ENCODE measurements at regions not wholly inside any gene's neighbourhood (a gene's known extent, or its start where the extent isn't known, plus 50 kb on each side); places are given as distances from the start of the nearest gene placed in this dataset.

DNA sequence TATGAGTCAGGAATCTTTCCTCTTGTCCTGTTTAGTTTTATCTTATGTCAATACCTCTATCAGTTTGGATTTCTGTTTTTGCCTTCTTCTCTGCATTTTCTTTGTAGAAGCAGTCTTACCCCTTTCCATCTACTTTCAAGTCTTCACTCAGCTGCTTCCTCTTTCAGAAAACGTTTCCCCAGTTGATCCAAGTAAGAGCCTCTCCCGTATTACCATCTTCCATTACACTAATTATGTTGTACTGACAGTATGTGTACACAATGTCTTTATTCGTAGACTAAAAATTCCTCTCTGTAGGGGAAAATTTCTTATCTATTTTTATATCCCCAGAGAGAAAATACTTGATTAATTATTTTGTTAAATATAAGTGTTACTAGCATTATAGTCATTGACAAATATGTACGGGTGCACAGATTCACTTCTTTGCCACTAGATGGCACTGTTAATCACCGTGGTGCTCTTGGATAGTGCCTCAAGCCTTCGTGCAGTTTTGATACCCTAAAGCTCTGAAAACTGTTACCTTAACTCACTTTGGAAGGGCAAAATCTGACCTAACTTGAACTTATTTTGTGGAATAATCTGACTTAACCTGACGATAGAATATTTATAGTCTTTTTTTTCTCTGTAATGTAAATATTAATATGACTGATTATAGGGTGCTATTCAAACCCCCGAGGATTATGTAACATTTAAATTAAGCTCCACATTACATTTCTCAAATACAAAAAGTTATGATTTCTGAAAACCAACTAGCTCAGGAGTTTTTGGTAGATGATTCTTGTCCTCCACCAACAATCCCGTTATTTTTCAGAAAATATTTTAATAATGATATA, 74.2 kb upstream of the POU1F1 start:
- Histone ChIP-seq H3K27me3 (no peaks in the 10 kb centered on the region), H3K27ac (no peak overlapping the region), H3K4me1 (peaks cover 8% of the 10 kb centered on the region), H3K36me3 (replicated peaks in 1 of 2; ENCODE audit: insufficient read depth in 1 of 2, low read depth in 2 of 2) (no peaks in the 10 kb centered on the region), H3K4me3 (no peak overlapping the region), H3K9me3 (no peaks in the 10 kb centered on the region)
- peak; percentile 70 to 95 (median 85) for TF ChIP-seq CTCF (IDR thresholded peaks at IDR 0.05)
- no peak for TF ChIP-seq POLR2A (IDR thresholded peaks at IDR 0.05)
- DNase-seq = peak in 3 of 4 donors; percentile 19 to 46 (median 39)
- intact Hi-C loops (cut with DNase I) = no loop called here
- WGBS, 2 donors = 12 to 16% methylated on average over 8 to 9 of the region's 9 CpGs
- ATAC-seq = peak; percentile 92

DNA sequence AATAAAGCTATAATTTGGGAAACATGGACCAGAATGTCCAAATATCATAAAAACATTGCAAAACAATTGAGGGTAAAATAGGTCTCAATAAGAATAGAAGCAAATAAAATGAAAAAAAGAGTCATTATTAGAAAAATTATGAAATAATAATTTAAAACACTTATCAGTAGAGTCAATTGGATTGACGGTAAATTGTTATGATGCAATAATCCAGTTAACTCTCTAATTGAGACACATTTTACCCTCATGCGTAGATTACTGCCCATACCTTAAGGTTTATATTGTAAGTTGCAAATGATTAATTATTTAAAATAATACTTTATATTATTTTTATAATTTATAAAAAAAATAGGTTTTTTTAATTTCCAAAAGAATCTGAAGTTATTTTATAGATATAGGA, 73.4 kb upstream of the POU1F1 start:
- H3K27me3 ChIP-seq = no peaks in the 10 kb centered on the region
- 78 to 82% methylated on average over 2 of the region's 2 CpGs for WGBS, 2 donors
- peaks cover 8% of the 10 kb centered on the region for H3K4me1 ChIP-seq
- intact Hi-C loops (cut with DNase I) = no loop called here
- no peak for TF ChIP-seq POLR2A (IDR thresholded peaks at IDR 0.05)
- TF ChIP-seq CTCF (IDR thresholded peaks at IDR 0.05) = no peak
- no peaks in the 10 kb centered on the region for H3K9me3 ChIP-seq
- DNase-seq (no peak), ATAC-seq (no peak)
- no peak overlapping the region for H3K4me3 ChIP-seq
- H3K27ac ChIP-seq = no peak overlapping the region
- no peaks in the 10 kb centered on the region for H3K36me3 ChIP-seq (replicated peaks in 1 of 2; ENCODE audit: insufficient read depth in 1 of 2, low read depth in 2 of 2)

GRCh38 chr3:87336761-87337160, 60.4 kb upstream of the POU1F1 start:
- Histone ChIP-seq H3K9me3 (no peaks in the 10 kb centered on the region), H3K36me3 (replicated peaks in 1 of 2; ENCODE audit: insufficient read depth in 1 of 2, low read depth in 2 of 2) (no peaks in the 10 kb centered on the region), H3K4me3 (no peak overlapping the region), H3K27ac (no peak overlapping the region), H3K4me1 (peaks cover 12% of the 10 kb centered on the region), H3K27me3 (no peaks in the 10 kb centered on the region)
- DNase-seq = no peak
- no peak for ATAC-seq
- TF ChIP-seq CTCF (IDR thresholded peaks at IDR 0.05) (no peak), POLR2A (IDR thresholded peaks at IDR 0.05) (no peak)
- intact Hi-C loops (cut with DNase I) = no loop called here

GRCh38 chr3:87335931-87336330, 59.5 kb upstream of the POU1F1 start:
- intact Hi-C loops (cut with DNase I) = no loop called here
- 74 to 83% methylated on average over 1 of the region's 1 CpG for WGBS, 2 donors
- Histone ChIP-seq H3K27ac (no peak overlapping the region), H3K4me1 (peaks cover 12% of the 10 kb centered on the region), H3K4me3 (no peak overlapping the region), H3K36me3 (replicated peaks in 1 of 2; ENCODE audit: insufficient read depth in 1 of 2, low read depth in 2 of 2) (no peaks in the 10 kb centered on the region), H3K9me3 (no peaks in the 10 kb centered on the region), H3K27me3 (no peaks in the 10 kb centered on the region)
- DNase-seq (no peak), ATAC-seq (no peak)
- TF ChIP-seq POLR2A (IDR thresholded peaks at IDR 0.05) (no peak), CTCF (IDR thresholded peaks at IDR 0.05) (no peak)

DNA sequence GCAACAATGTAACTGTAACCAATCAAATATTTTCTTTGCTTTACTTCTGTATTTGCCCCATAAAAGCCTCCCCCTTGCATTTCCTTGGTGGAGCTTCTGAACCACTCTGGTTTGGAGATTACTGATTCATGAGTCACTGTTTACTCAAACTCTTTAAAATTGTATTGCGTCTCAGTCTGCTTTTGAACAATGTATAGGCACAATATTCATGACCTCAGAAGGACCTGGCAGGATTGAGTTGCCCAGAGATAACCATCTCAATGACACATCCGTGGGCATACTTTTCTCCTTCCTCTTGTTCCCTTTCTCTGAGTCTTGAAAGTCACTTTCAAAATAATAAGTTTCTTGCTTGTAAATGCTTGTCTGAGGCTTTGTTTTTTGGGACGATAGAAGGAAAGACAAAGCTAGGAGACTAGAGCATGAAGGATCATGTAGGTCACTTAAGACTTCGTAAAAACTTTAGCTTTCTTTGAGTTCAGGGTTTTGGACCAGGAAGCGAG, 57.1 kb upstream of the POU1F1 start:
- intact Hi-C loops (cut with DNase I) = no loop called here
- DNase-seq (no peak), ATAC-seq (peak; percentile 67)
- Histone ChIP-seq H3K4me3 (no peak overlapping the region), H3K9me3 (no peaks in the 10 kb centered on the region), H3K4me1 (peaks cover 7% of the 10 kb centered on the region), H3K36me3 (replicated peaks in 1 of 2; ENCODE audit: insufficient read depth in 1 of 2, low read depth in 2 of 2) (no peaks in the 10 kb centered on the region), H3K27ac (peak overlapping the region in 2 of 4 donors; percentile 39 to 46), H3K27me3 (no peaks in the 10 kb centered on the region)
- 58 to 64% methylated on average over 5 of the region's 5 CpGs for WGBS, 2 donors
- TF ChIP-seq POLR2A (IDR thresholded peaks at IDR 0.05) (no peak), CTCF (IDR thresholded peaks at IDR 0.05) (no peak)

All from body of pancreas (tissue), 4 donors.